A673 (cell line): ENCODE measurements at regions not wholly inside any gene's neighbourhood (a gene's known extent, or its start where the extent isn't known, plus 50 kb on each side); places are given as distances from the start of the nearest gene placed in this dataset.

ENCODE experiments used
- EZH2 ChIP-seq: fragments of 200-600 bp; sonication (generic); IDR thresholded peaks from 2 replicates; pipeline ENCODE4 v1.6.1; 2017; ENCODE audit warnings: borderline replicate concordance, low read depth, mild to moderate bottlenecking, mixed read lengths, antibody characterized with exemption, low read length; ENCODE audit not compliant: poor library complexity, severe bottlenecking
- TF ChIP-seq, protein P1 (sequence below): fragments of 300-800, 200-600 bp; sonication (generic); conservative IDR thresholded peaks from 2 replicates; pipeline ENCODE4 v1.5.1; 2017; ENCODE audit warnings: low read depth, mild to moderate bottlenecking, antibody characterized with exemption, low read length, moderate library complexity, mixed read lengths

DNA sequence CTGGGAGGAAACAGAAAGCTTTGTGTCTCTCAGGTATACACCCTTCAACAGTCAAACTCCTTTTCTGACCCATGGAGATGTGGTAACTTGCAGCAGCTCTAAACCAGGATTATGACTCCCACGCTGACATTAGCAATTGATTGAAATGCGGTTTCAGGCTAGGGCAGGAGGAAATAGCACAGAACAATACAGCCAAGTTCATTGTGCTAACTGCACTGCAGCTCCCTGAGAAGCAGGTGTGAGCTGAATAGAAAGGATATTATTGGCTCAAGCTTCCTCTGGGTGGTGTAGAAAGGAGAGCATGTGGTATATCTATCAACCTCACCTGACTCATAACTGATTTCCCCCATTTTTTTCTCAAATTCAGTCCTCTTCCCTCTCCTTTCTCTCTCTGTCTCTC lies 612.3 kb upstream of the BTBD3 start:
- TF ChIP-seq, protein P1, sequence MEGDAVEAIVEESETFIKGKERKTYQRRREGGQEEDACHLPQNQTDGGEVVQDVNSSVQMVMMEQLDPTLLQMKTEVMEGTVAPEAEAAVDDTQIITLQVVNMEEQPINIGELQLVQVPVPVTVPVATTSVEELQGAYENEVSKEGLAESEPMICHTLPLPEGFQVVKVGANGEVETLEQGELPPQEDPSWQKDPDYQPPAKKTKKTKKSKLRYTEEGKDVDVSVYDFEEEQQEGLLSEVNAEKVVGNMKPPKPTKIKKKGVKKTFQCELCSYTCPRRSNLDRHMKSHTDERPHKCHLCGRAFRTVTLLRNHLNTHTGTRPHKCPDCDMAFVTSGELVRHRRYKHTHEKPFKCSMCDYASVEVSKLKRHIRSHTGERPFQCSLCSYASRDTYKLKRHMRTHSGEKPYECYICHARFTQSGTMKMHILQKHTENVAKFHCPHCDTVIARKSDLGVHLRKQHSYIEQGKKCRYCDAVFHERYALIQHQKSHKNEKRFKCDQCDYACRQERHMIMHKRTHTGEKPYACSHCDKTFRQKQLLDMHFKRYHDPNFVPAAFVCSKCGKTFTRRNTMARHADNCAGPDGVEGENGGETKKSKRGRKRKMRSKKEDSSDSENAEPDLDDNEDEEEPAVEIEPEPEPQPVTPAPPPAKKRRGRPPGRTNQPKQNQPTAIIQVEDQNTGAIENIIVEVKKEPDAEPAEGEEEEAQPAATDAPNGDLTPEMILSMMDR: no peak
- TF ChIP-seq EZH2: no peak
